GM23338 (cell line): ENCODE measurements at regions not wholly inside any gene's neighbourhood (a gene's known extent, or its start where the extent isn't known, plus 50 kb on each side); places are given as distances from the start of the nearest gene placed in this dataset.

Source experiments
- ATAC-seq: fragments of 200-7000 bp; cut with Tn5 transposase; 3 replicates; pipeline ENCODE4 v1.9.1; 2020
- DNase-seq: peaks from one replicate; pipeline ENCODE4 v3.0.0-alpha.2; 2015; ENCODE audit warnings: low spot score
- H2AFZ ChIP-seq: fragments of 200-600 bp; sonication (generic); 2 replicates; pipeline ENCODE4 v1.8.0; 2016; ENCODE audit warnings: antibody characterized with exemption, mild to moderate bottlenecking, moderate library complexity
- H3F3A ChIP-seq: fragments of 200-600 bp; sonication (generic); replicated peaks from 2 replicates; pipeline ENCODE4 v1.8.0; 2017; ENCODE audit warnings: antibody characterized with exemption, mixed run types, low read depth
- H3K27ac ChIP-seq: fragments of 200-600 bp; sonication (generic); 2 replicates; pipeline ENCODE4 v1.6.1; 2016; ENCODE audit warnings: low read depth
- H3K27me3 ChIP-seq: fragments of 200-600 bp; sonication (generic); 2 replicates; pipeline ENCODE4 v1.8.0; 2016; ENCODE audit warnings: mild to moderate bottlenecking, mixed run types, moderate library complexity; ENCODE audit not compliant: insufficient read depth
- H3K36me3 ChIP-seq: fragments of 200-600 bp; sonication (generic); 2 replicates; pipeline ENCODE4 v1.8.0; 2016; ENCODE audit warnings: mild to moderate bottlenecking; ENCODE audit not compliant: insufficient read depth
- H3K4me1 ChIP-seq: fragments of 200-600 bp; sonication (generic); 2 replicates; pipeline ENCODE4 v1.8.0; 2016; ENCODE audit warnings: mild to moderate bottlenecking, moderate library complexity; ENCODE audit not compliant: insufficient read depth
- H3K4me2 ChIP-seq: fragments of 200-600 bp; sonication (generic); 2 replicates; pipeline ENCODE4 v1.7.1; 2017; ENCODE audit warnings: mixed run types
- H3K4me3 ChIP-seq: fragments of 200-600 bp; sonication (generic); 2 replicates; pipeline ENCODE4 v1.6.1; 2016; ENCODE audit warnings: mixed run types
- H3K79me2 ChIP-seq: fragments of 200-600 bp; sonication (generic); replicated peaks from 2 replicates; pipeline ENCODE4 v1.8.0; 2017; ENCODE audit warnings: mild to moderate bottlenecking; ENCODE audit not compliant: insufficient read depth
- H3K9me2 ChIP-seq: fragments of 200-600 bp; sonication (generic); 2 replicates; pipeline ENCODE4 v1.8.0; 2017; ENCODE audit not compliant: insufficient read depth
- H4K20me1 ChIP-seq: fragments of 200-600 bp; sonication (generic); replicated peaks from 2 replicates; pipeline ENCODE4 v1.8.0; 2017; ENCODE audit warnings: mild to moderate bottlenecking; ENCODE audit not compliant: insufficient read depth
- H3K27ac Mint-ChIP-seq: 2 replicates; pipeline ENCODE4 v1.8.0; 2020; ENCODE audit warnings: inconsistent platforms, mild to moderate bottlenecking, moderate library complexity, mixed read lengths
- H3K27me3 Mint-ChIP-seq: 3 replicates; pipeline ENCODE4 v1.8.0; 2022; ENCODE audit warnings: low read depth, mild to moderate bottlenecking, moderate library complexity, mixed read lengths, inconsistent platforms; ENCODE audit not compliant: insufficient read depth, poor library complexity
- H3K36me3 Mint-ChIP-seq: 3 replicates; pipeline ENCODE4 v1.8.0; 2021; ENCODE audit warnings: low read depth, mild to moderate bottlenecking, inconsistent platforms, moderate library complexity, mixed read lengths
- H3K4me1 Mint-ChIP-seq: 3 replicates; pipeline ENCODE4 v1.8.0; 2020; ENCODE audit warnings: mild to moderate bottlenecking, inconsistent platforms, mixed read lengths
- H3K4me3 Mint-ChIP-seq: 3 replicates; pipeline ENCODE4 v1.8.0; 2021; ENCODE audit warnings: moderate library complexity, mild to moderate bottlenecking, inconsistent platforms, mixed read lengths
- H3K9me3 Mint-ChIP-seq: 3 replicates; pipeline ENCODE4 v1.8.0; 2020; ENCODE audit warnings: moderate library complexity, mild to moderate bottlenecking, inconsistent platforms, mixed read lengths
- CREB1 ChIP-seq: fragments of 250-450 bp; sonication (Bioruptor Pico); IDR thresholded peaks from 2 replicates; pipeline ENCODE4 v1.5.0; 2020; ENCODE audit warnings: low read depth, mild to moderate bottlenecking, moderate library complexity
- CTCF ChIP-seq, 2 experiments: fragments of 200-600 bp in 1 of 2; sonication (generic) in 1 of 2; conservative IDR thresholded peaks; 2 replicates each; pipeline versions ENCODE4 v1.5.1 to v1.6.1; 2016 to 2017; ENCODE audit warnings: antibody characterized with exemption in 2 of 2, low read depth in 2 of 2, mild to moderate bottlenecking in 2 of 2, moderate library complexity in 1 of 2
- NANOG ChIP-seq: IDR thresholded peaks from 2 replicates; pipeline ENCODE4 v1.6.1; 2016; ENCODE audit warnings: antibody characterized with exemption, borderline replicate concordance
- REST ChIP-seq: IDR thresholded peaks from one replicate; pipeline ENCODE4 v1.6.1; 2018; ENCODE audit warnings: antibody characterized with exemption; ENCODE audit not compliant: unreplicated experiment
- STAT1 ChIP-seq: IDR thresholded peaks from one replicate; pipeline ENCODE4 v1.6.1; 2016; ENCODE audit warnings: antibody characterized with exemption; ENCODE audit not compliant: unreplicated experiment

- TF ChIP-seq REST = no peak
These were observed 268.7 kb upstream of the SORL1-AS1 start (continued) for GRCh38 chr11:121721448-121721847.

GRCh38 chr11:121717296-121717695 lies 264.5 kb upstream of the SORL1-AS1 start:
- ATAC-seq (no peak), DNase-seq (no peak)
- H3K9me2 ChIP-seq = peaks cover 9% of the 10 kb centered on the region; the same call in 1 of the 2 replicates
- H3K4me2 ChIP-seq = no peak overlapping the region
- H3K9me3 Mint-ChIP-seq = peaks cover 7% of the 10 kb centered on the region
- H3K4me1 Mint-ChIP-seq = no peaks in the 10 kb centered on the region; the same call in 1 of the 3 replicates
- H3K27ac ChIP-seq = no peak overlapping the region
- H3K36me3 Mint-ChIP-seq = peaks cover 3% of the 10 kb centered on the region; the same call in 1 of the 3 replicates
- H3K27me3 ChIP-seq = 0 out of 2 replicates have a peak, but pooled peaks cover 5% of the 10 kb centered on the region
- H3F3A ChIP-seq = no peaks in the 10 kb centered on the region
- no peak overlapping the region for H3K4me3 ChIP-seq
- peaks cover 7% of the 10 kb centered on the region; the same call in 1 of the 2 replicates for H3K4me1 ChIP-seq
- peaks cover 4% of the 10 kb centered on the region for H3K27me3 Mint-ChIP-seq
- H3K27ac Mint-ChIP-seq = no peak overlapping the region
- H2AFZ ChIP-seq = no peak overlapping the region
- H3K4me3 Mint-ChIP-seq = no peak overlapping the region
- no peak for TF ChIP-seq STAT1
- TF ChIP-seq CREB1 = no peak
- no peak for TF ChIP-seq CTCF (conservative IDR thresholded peaks at IDR 0.05; ENCODE audit: low read depth in 2 of 2)
- TF ChIP-seq NANOG = no peak
- no peak for TF ChIP-seq REST
- no peaks in the 10 kb centered on the region for H4K20me1 ChIP-seq
- H3K36me3 ChIP-seq = no peaks in the 10 kb centered on the region
- H3K79me2 ChIP-seq = no peaks in the 10 kb centered on the region
